SKM-1 treated with dmso at 0.1 percent for 144 hours (cell line): ENCODE measurements at regions not wholly inside any gene's neighbourhood (a gene's known extent, or its start where the extent isn't known, plus 50 kb on each side); places are given as distances from the start of the nearest gene placed in this dataset.
"Not testable (repeated sequence)": the region's sequence is repeated elsewhere in the genome, so short reads cannot be mapped to it uniquely, and the experiment has no call there.

Experiments
- DNase-seq: peaks from one replicate; lab custom pipeline; 2025; ENCODE audit not compliant: unreplicated experiment; lab: John Stamatoyannopoulos, UW

- DNase-seq: no peak
Observed at GRCh38 chr16:76970087-76970744, 220.8 kb upstream of the MON1B start.

DNA sequence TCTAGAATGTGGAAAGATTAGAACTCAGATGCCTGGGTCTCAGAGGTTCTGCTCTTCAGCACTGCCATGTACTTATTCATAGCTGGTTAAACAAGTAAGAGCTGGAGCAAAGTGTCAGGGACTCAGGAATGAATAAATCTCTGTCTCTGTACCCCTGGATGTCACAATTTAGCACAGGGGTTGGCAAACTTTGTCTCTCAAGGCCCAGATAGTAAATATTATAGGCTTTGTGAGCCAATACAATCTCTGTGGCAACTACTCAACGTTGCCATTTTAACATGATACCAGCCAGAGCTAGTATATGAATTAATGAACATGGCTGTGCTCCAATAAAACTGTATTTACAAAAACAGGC, 220.3 kb upstream of the MON1B start:
- no peak for DNase-seq

- DNase-seq: no peak
Observed at GRCh38 chr16:76976101-76976500, 214.9 kb upstream of the MON1B start.

DNA sequence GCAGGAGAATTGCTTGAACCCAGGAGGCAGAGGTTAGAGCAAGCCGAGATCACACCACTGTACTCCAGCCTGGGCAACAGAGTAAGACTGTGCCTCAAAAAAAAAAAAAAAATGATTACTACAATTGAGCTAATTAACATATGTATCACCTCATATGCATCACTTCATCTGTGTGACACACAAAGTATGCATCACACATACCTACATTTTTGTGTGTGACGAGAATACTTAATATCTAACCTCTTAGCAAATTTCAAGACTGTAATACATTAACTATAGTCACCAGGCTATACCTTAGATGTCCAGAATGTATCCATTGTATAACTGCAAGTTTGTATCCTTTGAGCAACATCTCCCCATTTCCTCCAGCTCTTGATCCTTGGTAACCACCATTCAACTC, 214.2 kb upstream of the MON1B start:
- no peak for DNase-seq

GRCh38 chr16:76984196-76984595, 206.8 kb upstream of the MON1B start:
- no peak for DNase-seq

GRCh38 chr16:76985392-76986045, 205.5 kb upstream of the MON1B start:
- no peak for DNase-seq

- no peak for DNase-seq
Observed at GRCh38 chr16:76988526-76988925, 202.5 kb upstream of the MON1B start.

GRCh38 chr16:77002644-77003043, 188.3 kb upstream of the MON1B start:
- DNase-seq: no peak

- DNase-seq: no peak
Observed at GRCh38 chr16:77009453-77009852, 181.5 kb upstream of the MON1B start.

DNA sequence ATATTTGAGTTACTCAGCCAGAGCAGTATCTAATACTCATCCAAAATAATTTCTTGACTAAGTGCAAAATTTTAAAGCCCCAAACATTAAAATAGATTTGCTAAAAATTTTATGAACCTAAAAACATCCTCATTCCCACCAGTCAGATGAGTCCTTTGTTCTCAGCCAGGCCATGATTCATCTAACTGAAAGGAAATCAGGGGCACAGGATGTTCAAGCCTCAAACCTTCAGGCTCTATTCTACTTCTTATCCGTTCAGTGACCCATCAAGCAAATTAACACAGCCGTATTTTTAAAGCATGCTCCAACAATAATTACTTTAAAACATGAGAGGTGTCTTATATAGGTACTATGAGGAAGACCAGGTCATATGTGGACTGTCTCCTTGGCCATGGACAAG, 176.5 kb upstream of the MON1B start:
- DNase-seq: no peak

- no peak for DNase-seq
Observed at GRCh38 chr16:77030600-77030999, 160.4 kb upstream of the MON1B start.

DNA sequence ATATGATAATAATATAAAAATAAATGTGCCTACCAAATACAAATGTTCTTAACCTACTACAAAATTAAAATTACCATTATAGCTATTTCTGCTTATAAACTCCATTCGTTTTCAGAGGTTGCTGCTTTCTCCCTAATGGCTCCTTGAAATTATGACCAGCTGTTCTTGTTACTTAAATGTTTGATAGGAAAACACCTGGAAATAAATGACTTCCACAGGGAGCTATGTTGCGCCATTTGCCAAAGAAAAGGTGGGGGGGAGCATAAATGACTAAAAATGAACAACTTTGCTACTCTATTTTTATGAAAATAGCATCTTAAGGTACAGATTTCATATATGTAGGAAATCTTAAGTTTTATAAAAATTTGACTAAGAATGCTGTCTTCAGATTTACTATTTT, 157.5 kb upstream of the MON1B start:
- no peak for DNase-seq

DNA sequence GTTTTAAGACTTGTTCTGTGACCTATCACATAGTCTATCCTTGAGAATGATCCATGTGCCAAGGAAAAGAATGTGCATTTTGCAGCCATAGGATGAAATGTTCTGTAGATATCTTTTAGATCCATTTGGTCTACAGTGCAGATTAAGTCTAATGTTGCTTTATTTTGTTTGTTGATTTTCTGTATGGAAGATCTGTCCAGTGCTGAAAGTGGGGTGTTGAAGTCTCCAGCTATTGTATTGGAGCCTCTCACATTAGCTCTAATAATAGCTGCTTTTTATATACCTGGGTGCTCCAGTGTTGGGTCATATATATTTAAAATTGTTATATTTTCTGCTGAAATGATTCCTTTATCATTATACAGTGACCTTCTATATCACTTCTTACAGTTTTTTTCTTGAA, 155.6 kb upstream of the MON1B start:
- DNase-seq: no peak

- DNase-seq: peak; percentile 8
Observed at GRCh38 chr16:77037696-77038347, 153.2 kb upstream of the MON1B start.

DNA sequence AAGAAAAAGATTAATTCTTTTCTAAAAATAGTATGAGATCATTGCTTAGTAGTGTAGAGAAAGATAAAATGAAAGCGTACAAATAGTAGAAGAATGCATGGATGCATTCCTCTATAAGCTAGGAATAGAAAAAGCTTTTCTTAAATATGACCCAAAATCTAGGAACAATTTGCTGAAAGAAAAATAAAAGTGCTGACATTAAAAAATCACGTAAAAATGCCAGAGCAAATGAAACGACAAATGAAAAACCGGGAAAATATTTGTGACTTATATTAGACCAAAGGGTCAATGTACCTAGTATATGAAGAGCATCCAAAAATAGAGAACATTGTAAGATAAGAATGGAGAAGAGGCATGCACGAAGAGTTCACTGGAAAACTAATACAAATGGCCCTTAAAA, 149.5 kb upstream of the MON1B start:
- DNase-seq: no peak

GRCh38 chr16:77043076-77043475, 147.9 kb upstream of the MON1B start:
- DNase-seq: no peak

GRCh38 chr16:77046206-77046605, 144.8 kb upstream of the MON1B start:
- DNase-seq: no peak

- DNase-seq: no peak
Observed at GRCh38 chr16:77048085-77048484, 142.9 kb upstream of the MON1B start.

DNA sequence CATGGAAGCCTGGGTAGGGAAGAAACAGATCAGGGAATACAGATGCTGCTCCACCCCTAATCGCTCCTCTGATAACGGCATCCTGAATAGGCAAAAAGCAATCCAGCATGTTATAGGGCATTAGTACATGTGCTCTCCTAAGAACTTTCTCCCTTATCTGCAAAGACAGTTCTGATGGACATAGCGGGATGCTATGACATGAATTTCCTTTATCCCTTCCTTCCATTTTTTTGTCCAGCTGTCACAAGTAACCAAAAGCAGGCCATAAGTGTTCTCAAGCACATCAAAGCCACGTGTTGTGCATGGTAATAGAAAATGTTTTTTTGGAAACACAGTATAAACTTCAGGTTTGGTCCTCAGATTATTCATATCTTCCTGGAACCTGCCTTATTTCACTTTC, 141.4 kb upstream of the MON1B start:
- DNase-seq: no peak

DNA sequence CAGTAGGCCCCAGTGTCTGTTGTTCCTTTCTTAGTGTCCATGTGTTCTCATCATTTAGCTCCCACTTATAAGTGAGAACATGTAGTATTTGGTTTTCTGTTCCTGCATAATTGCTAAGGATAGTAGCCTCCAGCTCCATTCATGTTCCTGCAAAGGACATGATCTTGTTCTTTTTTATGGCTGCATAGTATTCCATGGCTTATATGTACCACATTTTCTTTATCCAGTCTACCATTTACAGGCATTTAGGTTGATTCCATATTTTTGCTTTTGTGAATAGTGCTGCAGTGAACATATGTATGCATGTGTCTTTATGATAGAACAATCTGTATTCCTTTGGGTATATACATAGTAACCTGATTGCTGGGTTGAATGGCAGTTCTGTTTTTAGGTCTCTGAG, 134.4 kb upstream of the MON1B start:
- DNase-seq: not testable (repeated sequence)

DNA sequence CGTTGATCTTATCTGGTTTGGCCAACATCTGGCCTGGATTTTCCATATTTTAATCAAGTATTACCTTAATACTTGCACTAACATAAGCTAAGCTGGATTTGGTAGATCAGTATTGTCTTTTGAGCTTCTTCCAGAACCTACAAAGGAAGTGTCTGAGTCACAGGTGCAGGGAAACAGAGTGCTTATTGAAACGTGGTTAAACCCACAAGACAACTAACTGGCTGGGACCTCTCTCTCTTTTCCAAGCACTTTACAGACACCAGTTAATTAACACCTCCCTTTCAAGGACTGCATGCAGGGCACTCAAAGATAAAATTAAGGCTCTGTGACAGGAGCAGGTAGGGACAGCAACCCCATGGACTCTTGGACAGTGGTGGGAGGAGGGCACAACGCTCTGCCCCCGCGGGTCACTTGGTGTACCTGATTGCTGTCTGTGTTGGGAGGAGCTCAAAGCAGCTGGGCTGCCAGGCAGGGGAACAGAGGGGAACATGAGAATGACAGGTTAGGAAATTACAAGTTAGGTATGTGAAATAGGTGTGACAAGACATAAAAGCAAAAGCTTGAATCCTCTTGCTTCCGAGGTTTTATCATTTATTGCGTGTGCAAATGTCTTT, 133.7 kb upstream of the MON1B start:
- DNase-seq: no peak

DNA sequence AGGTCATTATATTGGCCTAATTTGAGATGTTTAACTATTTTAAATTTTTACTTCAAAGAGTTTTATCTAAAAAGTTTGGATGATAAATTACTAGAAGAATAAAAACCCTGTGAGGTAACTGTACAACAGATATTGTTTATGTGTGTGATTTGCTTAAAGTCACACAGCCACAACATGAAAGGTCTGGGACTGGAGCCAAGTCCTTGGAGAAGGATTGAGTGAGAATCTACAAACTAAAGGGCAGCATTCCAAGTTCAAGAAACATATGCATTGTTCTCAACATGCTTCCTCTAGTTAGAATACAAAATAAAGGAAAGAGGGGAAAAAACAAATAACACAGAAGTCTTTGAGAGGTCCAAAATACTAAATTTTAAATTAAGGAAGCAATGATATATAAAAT, 131.5 kb upstream of the MON1B start:
- no peak for DNase-seq
